WTC11 (cell line): ENCODE measurements at regions not wholly inside any gene's neighbourhood (a gene's known extent, or its start where the extent isn't known, plus 50 kb on each side); places are given as distances from the start of the nearest gene placed in this dataset.

Experiments used
- ATAC-seq: fragments of 200-7000 bp; cut with Tn5 transposase; 2 replicates; pipeline ENCODE4 v1.10.0; 2021; ENCODE audit warnings: mild to moderate bottlenecking, moderate library complexity
- CTCF ChIA-PET: fragments of 300-600 bp; sonication (Branson Sonifier 250); formaldehyde crosslinking; loops from one replicate; lab custom pipeline; 2021; ENCODE audit warnings: antibody characterized with exemption; lab: Charles Lee
- POLR2A ChIA-PET: fragments of 350-600 bp; sonication (Branson Sonifier 250); formaldehyde crosslinking; loops from one replicate; lab custom pipeline; 2021; ENCODE audit warnings: antibody characterized with exemption; lab: Charles Lee
- DNase-seq: peaks from one replicate; pipeline ENCODE4 v3.0.0; 2021; ENCODE audit warnings: low spot score
- H3K27ac Mint-ChIP-seq: 2 replicates; pipeline ENCODE4 v1.8.0; 2021; ENCODE audit warnings: mixed read lengths
- H3K27me3 Mint-ChIP-seq: 2 replicates; pipeline ENCODE4 v1.8.0; 2021; ENCODE audit warnings: low read depth, mild to moderate bottlenecking, moderate library complexity, mixed read lengths
- H3K36me3 Mint-ChIP-seq: 2 replicates; pipeline ENCODE4 v1.8.0; 2021; ENCODE audit warnings: mixed read lengths
- H3K4me1 Mint-ChIP-seq: 2 replicates; pipeline ENCODE4 v1.8.0; 2022; ENCODE audit warnings: mixed read lengths
- H3K4me3 Mint-ChIP-seq: 2 replicates; pipeline ENCODE4 v1.8.0; 2021; ENCODE audit warnings: mild to moderate bottlenecking, moderate library complexity, mixed read lengths
- H3K9me3 Mint-ChIP-seq: 2 replicates; pipeline ENCODE4 v1.8.0; 2021; ENCODE audit warnings: mixed read lengths
- ARID4B ChIP-seq: sonication (generic); formaldehyde crosslinking; IDR thresholded peaks from 2 replicates; pipeline ENCODE4 v1.8.0; 2023; ENCODE audit warnings: missing genetic modification reagents, mild to moderate bottlenecking, borderline replicate concordance
- ATF6 ChIP-seq: sonication (generic); formaldehyde crosslinking; IDR thresholded peaks from 2 replicates; pipeline ENCODE4 v1.8.1; 2023; ENCODE audit warnings: mild to moderate bottlenecking, missing genetic modification reagents
- CTCF ChIP-seq: fragments of 200-600 bp; IDR thresholded peaks from 2 replicates; pipeline ENCODE4 v1.8.0; 2022; ENCODE audit warnings: antibody characterized with exemption
- FOXP4 ChIP-seq: sonication (generic); formaldehyde crosslinking; IDR thresholded peaks from 2 replicates; pipeline ENCODE4 v1.8.0; 2022; ENCODE audit warnings: mild to moderate bottlenecking, missing genetic modification reagents
- NFE2L1 ChIP-seq: sonication (generic); formaldehyde crosslinking; IDR thresholded peaks from 2 replicates; pipeline ENCODE4 v1.8.1; 2023; ENCODE audit warnings: missing genetic modification reagents
- NR1H2 ChIP-seq: sonication (generic); formaldehyde crosslinking; IDR thresholded peaks from 2 replicates; pipeline ENCODE4 v1.9.0; 2021; ENCODE audit warnings: mild to moderate bottlenecking, moderate library complexity, missing genetic modification reagents
- ZNF423 ChIP-seq: fragments of 250-450 bp; sonication (Bioruptor Pico); IDR thresholded peaks from 2 replicates; pipeline ENCODE4 v2.1.2; 2022; ENCODE audit warnings: mild to moderate bottlenecking, moderate library complexity
- ZNF532 ChIP-seq: fragments of 250-450 bp; sonication (Bioruptor Pico); IDR thresholded peaks from 2 replicates; pipeline ENCODE4 v1.9.0; 2021; ENCODE audit warnings: mild to moderate bottlenecking, borderline replicate concordance

GRCh38 chr10:9362721-9363120, 1308.2 kb downstream of the GATA3 start (continued):
- TF ChIP-seq FOXP4 (no peak), ARID4B (CRISPR knock-in tag) (no peak), ATF6 (CRISPR knock-in tag) (no peak)

GRCh38 chr10:9379183-9379582, 1324.7 kb downstream of the GATA3 start:
- 0 out of 2 replicates have a peak, but pooled peaks cover 2% of the 10 kb centered on the region for H3K36me3 Mint-ChIP-seq
- TF ChIP-seq ATF6 (CRISPR knock-in tag): no peak
- TF ChIP-seq CTCF: no peak
- TF ChIP-seq NFE2L1 (CRISPR knock-in tag): no peak
- no peak for TF ChIP-seq ZNF532
- TF ChIP-seq ZNF423: no peak
- no peak for TF ChIP-seq FOXP4
- no peak for TF ChIP-seq NR1H2
- H3K9me3 Mint-ChIP-seq: peaks cover 8% of the 10 kb centered on the region
- H3K4me1 Mint-ChIP-seq: no peaks in the 10 kb centered on the region
- ATAC-seq (no peak), DNase-seq (no peak)
- no peak overlapping the region for H3K4me3 Mint-ChIP-seq
- no peak overlapping the region for H3K27ac Mint-ChIP-seq
- CTCF ChIA-PET: no interaction called here
- no peaks in the 10 kb centered on the region; the same call in 1 of the 2 replicates for H3K27me3 Mint-ChIP-seq
- POLR2A ChIA-PET: no interaction called here
